H1 (cell line): ENCODE measurements at regions not wholly inside any gene's neighbourhood (a gene's known extent, or its start where the extent isn't known, plus 50 kb on each side); places are given as distances from the start of the nearest gene placed in this dataset.

ENCODE experiments used
- CHD7 ChIP-seq: fragments of 300-600 bp; sonication (generic); IDR thresholded peaks from 2 replicates; pipeline ENCODE4 v1.7.1; 2012; ENCODE audit warnings: low read length, moderate library complexity, mild to moderate bottlenecking, inconsistent platforms; ENCODE audit not compliant: insufficient replicate concordance

GRCh38 chr13:86906127-86906874 is 764.9 kb upstream of the SLITRK5 start (continued):
- no peak for TF ChIP-seq CHD7
